Memory B cell (primary cell): ENCODE measurements at regions not wholly inside any gene's neighbourhood (a gene's known extent, or its start where the extent isn't known, plus 50 kb on each side); places are given as distances from the start of the nearest gene placed in this dataset.

ENCODE experiments used
- ATAC-seq: fragments of 150-1000 bp; cut with Tn5 transposase; 2 replicates; pipeline ENCODE4 v1.10.0; 2021; ENCODE audit warnings: low read depth, mild to moderate bottlenecking, moderate library complexity
- DNase-seq, 2 donors: peaks; one replicate each; pipeline ENCODE4 v3.0.0; 2022; ENCODE audit warnings: low spot score in 2 of 2
- H3K27ac Mint-ChIP-seq: one replicate; pipeline ENCODE4 v1.8.0; 2022; ENCODE audit warnings: mild to moderate bottlenecking, moderate library complexity, mixed read lengths
- H3K27me3 Mint-ChIP-seq: one replicate; pipeline ENCODE4 v1.8.0; 2022; ENCODE audit warnings: mixed read lengths
- H3K36me3 Mint-ChIP-seq: one replicate; pipeline ENCODE4 v1.8.0; 2022; ENCODE audit warnings: mild to moderate bottlenecking, mixed read lengths
- H3K4me1 Mint-ChIP-seq: one replicate; pipeline ENCODE4 v1.8.0; 2022; ENCODE audit warnings: mixed read lengths
- H3K4me3 Mint-ChIP-seq: one replicate; pipeline ENCODE4 v1.8.0; 2022; ENCODE audit warnings: mild to moderate bottlenecking, moderate library complexity, mixed read lengths
- H3K9me3 Mint-ChIP-seq: one replicate; pipeline ENCODE4 v1.8.0; 2022; ENCODE audit warnings: mixed read lengths

DNA sequence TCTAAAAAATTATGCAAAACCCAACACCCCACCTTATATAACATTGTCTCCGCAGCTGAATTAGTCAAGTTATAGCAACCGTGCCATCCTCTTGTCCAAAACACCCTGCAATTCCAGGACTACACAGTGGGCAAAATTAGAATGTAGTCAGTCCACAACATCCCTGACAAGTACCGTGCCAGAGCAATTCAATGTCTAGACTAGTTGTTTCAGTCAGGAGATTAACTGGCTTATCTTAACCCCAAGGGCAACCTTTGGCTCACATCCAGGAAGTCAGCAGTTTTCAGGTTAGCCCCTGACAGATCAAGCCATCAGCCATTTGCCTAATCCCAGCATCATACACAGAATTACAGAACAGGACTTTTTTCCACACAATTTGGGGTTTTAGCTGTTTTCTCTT, 240.8 kb upstream of the TMEM161B start:
- Mint-ChIP-seq H3K4me3 (no peak overlapping the region), H3K36me3 (no peaks in the 10 kb centered on the region), H3K27me3 (peaks cover 8% of the 10 kb centered on the region), H3K9me3 (no peaks in the 10 kb centered on the region), H3K4me1 (no peaks in the 10 kb centered on the region), H3K27ac (no peak overlapping the region)
- no peak for ATAC-seq
- DNase-seq = no peak

DNA sequence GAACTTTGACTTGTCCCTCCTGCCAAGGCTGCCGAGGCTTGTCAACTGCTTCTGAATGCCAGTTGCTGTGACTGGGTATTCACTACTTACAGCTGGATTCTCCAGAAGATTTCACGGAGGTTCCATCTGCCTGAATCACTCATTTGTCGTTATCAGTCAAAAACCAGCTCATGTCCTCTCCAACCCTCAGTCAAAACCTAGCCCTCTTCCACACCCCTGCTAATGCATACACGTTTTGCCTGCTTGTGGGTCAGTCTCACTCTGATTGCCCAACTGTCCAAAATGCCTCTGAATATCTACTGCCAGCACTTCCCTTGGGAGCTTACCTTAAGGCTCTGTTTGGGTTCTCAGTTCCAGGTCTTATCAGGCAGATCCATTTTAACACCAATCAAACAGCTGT, 238.6 kb upstream of the TMEM161B start:
- no peak overlapping the region for H3K27ac Mint-ChIP-seq
- ATAC-seq (no peak), DNase-seq (no peak)
- H3K36me3 Mint-ChIP-seq = no peaks in the 10 kb centered on the region
- H3K4me1 Mint-ChIP-seq = peaks cover 4% of the 10 kb centered on the region
- H3K4me3 Mint-ChIP-seq = no peak overlapping the region
- peaks cover 6% of the 10 kb centered on the region for H3K27me3 Mint-ChIP-seq
- H3K9me3 Mint-ChIP-seq = no peaks in the 10 kb centered on the region

DNA sequence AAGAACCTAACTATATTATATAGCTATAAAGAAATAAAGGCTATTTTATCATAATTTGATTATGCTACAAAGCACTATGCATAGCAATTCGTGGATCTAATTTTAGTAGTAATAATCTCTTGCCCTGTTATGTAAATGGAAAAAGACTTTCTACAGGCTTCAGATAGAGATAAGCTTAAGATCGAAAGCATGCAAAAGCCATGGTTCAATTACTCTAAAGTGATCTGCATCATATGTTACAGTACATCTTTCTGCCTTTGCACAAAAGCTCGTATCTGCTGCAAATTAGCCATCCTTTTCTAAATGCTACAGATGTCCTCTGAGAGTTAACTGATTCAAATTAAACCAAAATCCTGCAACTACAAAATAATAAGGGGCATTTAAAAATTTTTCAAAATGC, 234.8 kb upstream of the TMEM161B start:
- Mint-ChIP-seq H3K9me3 (no peaks in the 10 kb centered on the region), H3K27ac (no peak overlapping the region), H3K4me3 (peak overlapping the region; percentile 33), H3K4me1 (peaks cover 4% of the 10 kb centered on the region), H3K27me3 (peaks cover 4% of the 10 kb centered on the region), H3K36me3 (no peaks in the 10 kb centered on the region)
- no peak for ATAC-seq
- DNase-seq = no peak

DNA sequence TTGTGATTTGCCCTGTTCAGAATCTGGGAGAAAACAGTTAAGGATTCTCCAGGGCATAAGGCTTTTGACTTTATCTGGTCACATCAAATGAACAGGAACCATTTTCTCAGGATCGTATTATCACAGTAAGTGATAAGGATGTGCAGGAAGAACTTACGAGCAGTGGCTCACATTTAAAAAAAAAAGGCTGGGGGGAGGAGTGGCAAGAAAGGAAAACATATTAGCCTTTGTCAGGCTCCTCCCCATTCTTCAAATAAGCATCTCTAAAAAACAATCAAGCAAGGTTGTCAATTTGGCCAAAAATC, 234.3 kb upstream of the TMEM161B start:
- Mint-ChIP-seq H3K27ac (peak overlapping the region; percentile 40), H3K27me3 (peaks cover 4% of the 10 kb centered on the region), H3K9me3 (no peaks in the 10 kb centered on the region), H3K4me1 (peaks cover 4% of the 10 kb centered on the region), H3K36me3 (no peaks in the 10 kb centered on the region), H3K4me3 (peak overlapping the region; percentile 91)
- DNase-seq = no peak
- no peak for ATAC-seq

DNA sequence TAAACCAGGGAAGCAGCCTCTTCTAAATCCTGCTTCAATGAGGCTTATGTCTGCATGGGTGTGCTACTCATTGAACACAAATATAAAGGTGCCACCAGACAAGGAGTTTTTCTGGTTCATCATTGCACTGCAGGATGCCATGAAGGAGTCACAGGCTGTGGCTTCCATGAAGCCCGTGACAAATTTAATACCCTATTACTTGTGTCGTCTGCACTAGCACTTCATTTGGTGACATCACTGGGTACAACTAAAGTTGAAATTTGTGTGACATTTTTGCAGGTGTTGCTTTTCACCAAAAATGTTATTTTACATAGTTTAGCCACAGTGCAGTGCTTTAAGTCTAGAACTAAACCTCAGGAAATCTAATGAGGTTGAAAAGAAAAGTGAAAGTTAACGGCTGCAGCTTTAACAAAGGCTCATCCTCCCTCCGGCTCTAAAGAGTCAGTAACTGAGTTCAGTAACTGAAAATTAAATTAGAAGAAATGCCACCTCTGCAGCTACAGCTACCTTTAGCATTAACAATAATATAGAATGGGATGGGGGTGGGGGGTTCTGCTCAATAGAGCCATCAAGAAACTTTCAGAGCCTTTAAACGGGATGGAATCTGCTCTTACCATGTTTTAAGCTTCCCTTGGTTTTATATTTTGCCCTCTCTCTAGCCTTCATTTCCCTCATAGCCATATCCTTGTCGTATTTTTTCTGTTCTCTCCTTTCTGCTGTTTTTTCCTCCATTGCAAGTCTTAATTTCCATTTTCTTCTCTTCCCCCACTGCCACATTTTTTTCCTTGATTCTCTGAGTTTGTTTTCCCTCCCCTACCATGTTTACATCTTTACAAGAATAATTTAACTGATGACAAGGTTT, 233.8 kb upstream of the TMEM161B start:
- H3K27ac Mint-ChIP-seq = peak overlapping the region; percentile 40
- no peaks in the 10 kb centered on the region for H3K9me3 Mint-ChIP-seq
- H3K36me3 Mint-ChIP-seq = no peaks in the 10 kb centered on the region
- peaks cover 4% of the 10 kb centered on the region for H3K4me1 Mint-ChIP-seq
- DNase-seq (no peak), ATAC-seq (peak; percentile 63)
- peaks cover 4% of the 10 kb centered on the region for H3K27me3 Mint-ChIP-seq
- H3K4me3 Mint-ChIP-seq = peak overlapping the region; percentile 91

DNA sequence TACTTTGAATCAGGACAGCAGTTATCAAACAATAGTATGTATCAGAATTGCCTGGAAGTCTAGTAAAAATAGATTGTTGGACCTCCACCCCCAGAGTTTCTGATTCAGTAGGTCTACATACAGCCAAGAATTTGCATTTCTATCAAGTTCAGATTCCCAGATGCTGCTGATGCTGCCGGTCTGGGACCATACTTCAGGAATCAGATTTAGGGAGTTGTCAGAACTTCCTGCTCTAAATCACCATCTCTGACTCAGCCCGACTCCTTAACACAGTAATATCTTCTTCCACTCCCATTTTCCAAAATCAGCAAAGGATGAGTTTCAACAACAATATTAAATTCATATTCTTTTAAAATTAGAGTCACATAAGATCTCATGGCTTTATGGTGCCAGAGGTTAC, 227.2 kb upstream of the TMEM161B start:
- H3K36me3 Mint-ChIP-seq = no peaks in the 10 kb centered on the region
- DNase-seq = no peak
- ATAC-seq = no peak
- no peak overlapping the region for H3K27ac Mint-ChIP-seq
- no peaks in the 10 kb centered on the region for H3K9me3 Mint-ChIP-seq
- H3K27me3 Mint-ChIP-seq = peaks cover 13% of the 10 kb centered on the region
- no peaks in the 10 kb centered on the region for H3K4me1 Mint-ChIP-seq
- no peak overlapping the region for H3K4me3 Mint-ChIP-seq

DNA sequence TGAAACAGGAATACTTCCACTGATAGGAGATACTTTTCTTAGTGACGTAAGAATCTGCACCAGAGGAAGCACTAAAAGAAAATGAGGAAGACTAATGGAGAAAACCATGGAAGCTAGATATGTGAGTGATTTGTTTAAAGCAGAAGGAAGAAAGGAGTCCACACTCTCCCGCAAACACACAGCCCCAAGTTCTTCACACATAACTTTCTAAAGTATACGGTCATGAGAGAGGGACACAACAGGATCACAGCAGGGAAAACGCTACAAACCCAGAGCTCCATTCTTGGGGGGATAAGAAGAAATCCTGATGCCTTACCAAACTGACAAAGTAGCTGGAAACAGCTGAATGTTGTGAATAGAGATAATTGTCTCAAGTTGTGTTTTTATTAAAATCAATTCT, 222.2 kb upstream of the TMEM161B start:
- ATAC-seq (no peak), DNase-seq (no peak)
- Mint-ChIP-seq H3K4me3 (no peak overlapping the region), H3K27me3 (peaks cover 9% of the 10 kb centered on the region), H3K36me3 (no peaks in the 10 kb centered on the region), H3K27ac (no peak overlapping the region), H3K9me3 (no peaks in the 10 kb centered on the region), H3K4me1 (no peaks in the 10 kb centered on the region)

DNA sequence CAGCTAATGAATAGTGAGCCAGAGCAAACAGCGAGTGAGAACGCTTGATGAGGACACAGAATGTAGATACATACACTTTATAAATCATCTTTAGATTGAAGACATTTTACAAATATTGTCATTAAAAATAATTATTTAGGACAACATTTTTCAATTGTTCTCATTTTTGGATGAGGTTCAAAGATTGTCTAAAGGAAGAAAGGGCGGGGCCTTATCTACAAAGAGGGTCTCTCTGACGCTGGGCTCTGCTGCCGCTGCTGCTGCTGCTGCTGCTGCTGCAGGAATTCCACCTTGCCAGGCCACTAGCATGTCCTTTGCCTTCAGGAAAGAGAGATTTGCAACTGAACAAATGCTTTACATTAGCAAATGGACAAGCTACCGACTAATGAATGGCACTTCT, 220.7 kb upstream of the TMEM161B start:
- H3K4me1 Mint-ChIP-seq = no peaks in the 10 kb centered on the region
- no peak overlapping the region for H3K4me3 Mint-ChIP-seq
- DNase-seq (no peak), ATAC-seq (no peak)
- no peaks in the 10 kb centered on the region for H3K36me3 Mint-ChIP-seq
- no peaks in the 10 kb centered on the region for H3K9me3 Mint-ChIP-seq
- H3K27ac Mint-ChIP-seq = no peak overlapping the region
- H3K27me3 Mint-ChIP-seq = peaks cover 7% of the 10 kb centered on the region

DNA sequence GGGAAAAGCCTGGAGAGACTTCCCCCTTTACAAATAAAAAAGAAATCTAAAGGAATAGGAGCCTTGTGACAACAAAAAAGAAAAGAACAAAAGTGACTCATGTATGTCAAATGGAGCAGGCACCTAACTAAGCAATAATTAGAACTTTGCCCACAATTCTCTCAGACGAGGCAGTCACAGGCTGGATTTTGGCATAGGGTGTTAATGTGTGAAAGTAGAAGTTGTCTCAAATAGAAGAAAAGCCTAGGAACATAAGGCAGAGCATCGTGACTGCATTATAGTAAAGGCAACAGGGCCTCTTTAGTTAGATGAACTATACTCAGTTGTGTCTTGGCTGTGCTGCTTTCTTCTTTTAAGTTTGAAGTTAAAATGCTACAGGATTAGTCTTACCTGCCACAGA, 219.9 kb upstream of the TMEM161B start:
- Mint-ChIP-seq H3K4me3 (no peak overlapping the region), H3K36me3 (no peaks in the 10 kb centered on the region), H3K4me1 (no peaks in the 10 kb centered on the region), H3K27me3 (peaks cover 7% of the 10 kb centered on the region), H3K27ac (no peak overlapping the region), H3K9me3 (no peaks in the 10 kb centered on the region)
- ATAC-seq (no peak), DNase-seq (no peak)

DNA sequence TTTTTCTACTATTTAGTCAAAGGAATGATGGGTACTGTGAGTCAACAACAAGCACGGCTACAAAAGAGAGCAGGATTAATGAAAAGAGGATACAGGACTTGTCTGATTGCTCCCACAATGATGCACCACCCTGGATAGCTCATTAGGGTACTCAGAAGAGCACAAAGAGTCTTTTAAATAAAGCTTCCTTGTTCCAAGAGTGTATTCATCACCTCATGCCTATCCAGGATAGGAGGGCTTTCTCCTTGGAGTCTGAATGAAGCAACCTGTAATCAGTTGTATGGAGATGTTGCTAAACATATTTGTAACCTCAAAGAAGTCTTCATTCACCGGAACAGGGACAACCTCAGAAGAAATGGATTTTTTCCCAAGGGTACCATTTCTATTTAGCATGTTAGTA, 219.5 kb upstream of the TMEM161B start:
- H3K4me1 Mint-ChIP-seq = no peaks in the 10 kb centered on the region
- no peaks in the 10 kb centered on the region for H3K9me3 Mint-ChIP-seq
- H3K27me3 Mint-ChIP-seq = peaks cover 7% of the 10 kb centered on the region
- H3K4me3 Mint-ChIP-seq = no peak overlapping the region
- no peak for ATAC-seq
- DNase-seq = no peak
- no peak overlapping the region for H3K27ac Mint-ChIP-seq
- no peaks in the 10 kb centered on the region for H3K36me3 Mint-ChIP-seq

DNA sequence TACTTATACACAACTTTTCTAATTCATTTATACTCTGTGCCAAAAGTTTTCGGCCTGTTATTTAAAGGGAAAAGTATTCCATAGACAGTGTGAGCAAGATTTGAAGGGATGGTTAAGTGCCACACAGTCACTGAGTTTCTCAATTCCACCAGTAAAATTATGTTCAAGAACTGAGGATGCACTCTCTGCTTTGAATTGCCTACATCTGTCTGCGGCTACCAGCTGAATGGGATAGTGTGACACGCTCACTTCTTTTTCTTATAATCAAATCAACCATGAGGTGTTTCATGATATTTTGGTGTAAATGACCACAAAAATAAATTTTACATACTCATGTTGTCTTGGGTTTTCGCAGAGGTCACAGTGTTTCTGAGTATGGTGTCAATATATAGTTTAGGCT, 218.4 kb upstream of the TMEM161B start:
- no peaks in the 10 kb centered on the region for H3K9me3 Mint-ChIP-seq
- ATAC-seq (no peak), DNase-seq (no peak)
- H3K4me1 Mint-ChIP-seq = no peaks in the 10 kb centered on the region
- H3K27ac Mint-ChIP-seq = no peak overlapping the region
- no peak overlapping the region for H3K4me3 Mint-ChIP-seq
- peaks cover 4% of the 10 kb centered on the region for H3K27me3 Mint-ChIP-seq
- H3K36me3 Mint-ChIP-seq = no peaks in the 10 kb centered on the region

DNA sequence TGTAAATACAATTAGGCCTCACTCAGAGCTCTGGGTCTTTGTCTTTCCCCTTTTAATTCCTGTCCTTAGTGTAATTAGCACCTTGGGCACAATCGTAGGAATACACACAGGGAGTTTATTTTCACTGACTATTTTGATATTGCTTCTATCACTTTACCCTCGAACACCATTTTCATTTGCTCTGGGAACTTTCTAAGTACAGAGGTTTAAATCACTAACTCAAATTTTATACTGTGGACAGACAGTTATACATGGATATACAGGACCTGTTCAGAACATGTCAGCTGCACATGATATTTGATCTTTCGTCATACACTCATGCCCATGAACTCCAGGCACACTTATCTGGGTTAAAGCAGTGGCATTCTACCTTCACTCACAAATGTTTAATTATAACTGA, 217.8 kb upstream of the TMEM161B start:
- Mint-ChIP-seq H3K9me3 (no peaks in the 10 kb centered on the region), H3K27me3 (peaks cover 2% of the 10 kb centered on the region), H3K4me3 (no peak overlapping the region), H3K36me3 (no peaks in the 10 kb centered on the region), H3K4me1 (no peaks in the 10 kb centered on the region), H3K27ac (no peak overlapping the region)
- no peak for ATAC-seq
- DNase-seq = no peak

DNA sequence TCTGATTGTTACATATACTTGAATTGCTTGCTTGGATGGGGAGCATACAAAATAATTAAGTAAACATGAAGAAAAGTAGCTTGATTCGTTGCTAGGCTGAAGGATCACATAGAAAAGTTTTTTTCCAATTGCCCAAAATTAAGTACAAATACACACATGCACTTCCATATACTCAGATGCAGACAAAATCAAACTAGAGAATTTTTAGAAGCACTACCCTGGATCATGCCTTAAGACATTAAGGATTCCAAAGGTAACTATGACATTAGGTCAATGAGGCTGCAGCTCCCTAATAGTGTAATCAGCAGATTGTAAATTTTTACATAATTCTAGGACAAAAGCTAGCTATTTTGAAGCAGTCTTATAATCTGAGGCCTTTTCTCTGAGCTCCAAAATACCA, 216.9 kb upstream of the TMEM161B start:
- DNase-seq = no peak
- peaks cover 2% of the 10 kb centered on the region for H3K27me3 Mint-ChIP-seq
- no peaks in the 10 kb centered on the region for H3K36me3 Mint-ChIP-seq
- no peak for ATAC-seq
- H3K4me3 Mint-ChIP-seq = no peak overlapping the region
- no peak overlapping the region for H3K27ac Mint-ChIP-seq
- H3K9me3 Mint-ChIP-seq = no peaks in the 10 kb centered on the region
- H3K4me1 Mint-ChIP-seq = no peaks in the 10 kb centered on the region

DNA sequence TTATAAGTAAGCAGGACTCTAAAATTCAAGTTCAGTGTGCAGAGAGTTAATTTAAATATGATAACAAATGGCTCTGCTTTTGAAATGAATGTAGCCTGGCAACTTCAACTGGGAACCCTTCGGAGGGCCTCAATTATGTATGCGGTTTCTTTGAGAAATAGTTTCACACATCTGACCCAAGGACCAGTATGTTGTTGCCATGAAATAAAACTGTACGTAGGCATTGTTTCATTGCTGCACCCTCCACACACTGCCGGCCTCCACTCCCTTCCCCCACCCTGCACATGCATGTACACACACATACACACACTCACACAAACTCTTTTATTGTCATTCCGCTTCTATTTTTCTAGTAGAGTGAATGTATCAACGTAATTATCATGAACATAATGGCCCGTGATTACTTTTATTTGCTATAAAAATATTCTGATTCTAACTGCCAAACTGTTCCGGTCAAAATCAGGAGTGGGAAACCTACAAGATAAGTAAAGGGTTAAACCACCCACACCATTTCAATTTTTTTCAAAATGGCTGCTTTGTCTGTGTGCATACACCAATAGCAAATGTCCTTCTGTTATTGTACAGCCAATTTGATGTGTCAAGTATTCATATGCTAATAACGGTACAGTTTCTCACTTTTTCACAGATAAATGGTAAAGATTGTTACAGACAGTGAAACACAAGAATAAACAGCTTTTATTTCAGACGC, 215.5 kb upstream of the TMEM161B start:
- no peak for DNase-seq
- Mint-ChIP-seq H3K4me3 (no peak overlapping the region), H3K27me3 (peaks cover 2% of the 10 kb centered on the region), H3K27ac (no peak overlapping the region), H3K36me3 (no peaks in the 10 kb centered on the region), H3K4me1 (no peaks in the 10 kb centered on the region), H3K9me3 (no peaks in the 10 kb centered on the region)
- no peak for ATAC-seq
